Breast epithelium (tissue), 3 donors: ENCODE measurements at regions not wholly inside any gene's neighbourhood (a gene's known extent, or its start where the extent isn't known, plus 50 kb on each side); places are given as distances from the start of the nearest gene placed in this dataset.

Experiments
- POLR2A ChIP-seq: fragments of 450-650 bp; IDR thresholded peaks from one replicate; pipeline ENCODE4 v1.6.1; 2016; ENCODE audit warnings: antibody characterized with exemption, mild to moderate bottlenecking, moderate library complexity
- TF ChIP-seq, protein P1 (sequence below), 3 donors: fragments of 450-650 bp; IDR thresholded peaks; one replicate each; pipeline ENCODE4 v1.5.1; 2016 to 2017; ENCODE audit warnings: antibody characterized with exemption in 3 of 3, mild to moderate bottlenecking in 3 of 3, moderate library complexity in 3 of 3

DNA sequence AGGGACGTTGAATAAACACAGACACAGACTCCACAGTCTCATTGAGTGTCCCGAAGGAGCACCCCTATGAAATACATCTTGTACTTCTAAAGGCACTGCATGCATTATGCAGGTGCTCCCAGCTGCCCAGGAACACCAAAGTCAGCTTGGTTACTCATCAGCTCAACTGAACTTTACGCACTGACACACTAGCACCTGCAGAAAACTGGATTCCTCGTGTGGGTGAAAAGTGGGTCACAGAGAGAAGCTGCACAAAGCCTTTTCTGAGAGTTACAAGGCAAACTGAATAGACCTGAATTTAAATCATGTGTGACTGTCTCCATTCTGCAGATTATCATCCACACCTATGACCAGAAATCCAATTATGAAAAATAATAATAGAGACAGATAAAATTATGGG lies 527.5 kb upstream of the NBEA start:
- TF ChIP-seq, protein P1, sequence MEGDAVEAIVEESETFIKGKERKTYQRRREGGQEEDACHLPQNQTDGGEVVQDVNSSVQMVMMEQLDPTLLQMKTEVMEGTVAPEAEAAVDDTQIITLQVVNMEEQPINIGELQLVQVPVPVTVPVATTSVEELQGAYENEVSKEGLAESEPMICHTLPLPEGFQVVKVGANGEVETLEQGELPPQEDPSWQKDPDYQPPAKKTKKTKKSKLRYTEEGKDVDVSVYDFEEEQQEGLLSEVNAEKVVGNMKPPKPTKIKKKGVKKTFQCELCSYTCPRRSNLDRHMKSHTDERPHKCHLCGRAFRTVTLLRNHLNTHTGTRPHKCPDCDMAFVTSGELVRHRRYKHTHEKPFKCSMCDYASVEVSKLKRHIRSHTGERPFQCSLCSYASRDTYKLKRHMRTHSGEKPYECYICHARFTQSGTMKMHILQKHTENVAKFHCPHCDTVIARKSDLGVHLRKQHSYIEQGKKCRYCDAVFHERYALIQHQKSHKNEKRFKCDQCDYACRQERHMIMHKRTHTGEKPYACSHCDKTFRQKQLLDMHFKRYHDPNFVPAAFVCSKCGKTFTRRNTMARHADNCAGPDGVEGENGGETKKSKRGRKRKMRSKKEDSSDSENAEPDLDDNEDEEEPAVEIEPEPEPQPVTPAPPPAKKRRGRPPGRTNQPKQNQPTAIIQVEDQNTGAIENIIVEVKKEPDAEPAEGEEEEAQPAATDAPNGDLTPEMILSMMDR (IDR thresholded peaks at IDR 0.05): no peak
- TF ChIP-seq POLR2A: no peak
